ENCODE measurements at regions not wholly inside any gene's neighbourhood (a gene's known extent, or its start where the extent isn't known, plus 50 kb on each side); places are given as distances from the start of the nearest gene placed in this dataset.

- Histone ChIP-seq H3K4me1 (ENCODE audit: control insufficient read depth, extremely low read depth, insufficient read depth, low read length) (peaks cover 3% of the 10 kb centered on the region), H3K4me3 (replicated peaks in 1 of 4; ENCODE audit: control extremely low read depth in 1 of 4, insufficient read depth in 1 of 4, low read depth in 3 of 4, low read length in 4 of 4) (peak overlapping the region in 1 of 4 experiments; percentile 12), H3K36me3 (ENCODE audit: control insufficient read depth, insufficient read depth, low read length) (no peaks in the 10 kb centered on the region), H3K9ac (ENCODE audit: insufficient read depth, low read length) (no peak overlapping the region), H3K27me3 (ENCODE audit: control insufficient read depth, insufficient read depth, low read length) (no peaks in the 10 kb centered on the region), H3K79me2 (ENCODE audit: control insufficient read depth, insufficient read depth, low read length) (no peaks in the 10 kb centered on the region), H4K20me1 (ENCODE audit: control insufficient read depth, extremely low read depth, insufficient read depth, low read length) (no peaks in the 10 kb centered on the region), H3K27ac (ENCODE audit: insufficient read depth, low read length) (no peak overlapping the region), H2AFZ (ENCODE audit: low read length) (no peak overlapping the region), H3K9me3 (ENCODE audit: control insufficient read depth, insufficient read depth, low read depth, low read length) (no peaks in the 10 kb centered on the region), H3K4me2 (ENCODE audit: extremely low read depth, insufficient read depth, low read length) (no peak overlapping the region)
- DNase-seq (ENCODE audit: low read depth in 2 of 2) = peak; percentile 83 to 93
- TF ChIP-seq EZH2 (IDR thresholded peaks at IDR 0.05; ENCODE audit: low read length, missing control alignments) = no peak
- TF ChIP-seq, protein P1, sequence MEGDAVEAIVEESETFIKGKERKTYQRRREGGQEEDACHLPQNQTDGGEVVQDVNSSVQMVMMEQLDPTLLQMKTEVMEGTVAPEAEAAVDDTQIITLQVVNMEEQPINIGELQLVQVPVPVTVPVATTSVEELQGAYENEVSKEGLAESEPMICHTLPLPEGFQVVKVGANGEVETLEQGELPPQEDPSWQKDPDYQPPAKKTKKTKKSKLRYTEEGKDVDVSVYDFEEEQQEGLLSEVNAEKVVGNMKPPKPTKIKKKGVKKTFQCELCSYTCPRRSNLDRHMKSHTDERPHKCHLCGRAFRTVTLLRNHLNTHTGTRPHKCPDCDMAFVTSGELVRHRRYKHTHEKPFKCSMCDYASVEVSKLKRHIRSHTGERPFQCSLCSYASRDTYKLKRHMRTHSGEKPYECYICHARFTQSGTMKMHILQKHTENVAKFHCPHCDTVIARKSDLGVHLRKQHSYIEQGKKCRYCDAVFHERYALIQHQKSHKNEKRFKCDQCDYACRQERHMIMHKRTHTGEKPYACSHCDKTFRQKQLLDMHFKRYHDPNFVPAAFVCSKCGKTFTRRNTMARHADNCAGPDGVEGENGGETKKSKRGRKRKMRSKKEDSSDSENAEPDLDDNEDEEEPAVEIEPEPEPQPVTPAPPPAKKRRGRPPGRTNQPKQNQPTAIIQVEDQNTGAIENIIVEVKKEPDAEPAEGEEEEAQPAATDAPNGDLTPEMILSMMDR (conservative IDR thresholded peaks at IDR 0.05 in 1 of 2, IDR thresholded peaks at IDR 0.05 in 1 of 2; ENCODE audit: low read depth in 1 of 2, low read length in 2 of 2) = no peak
Observed at GRCh38 chr9:2570615-2571479, 50.7 kb upstream of the VLDLR start.

All from fibroblast of lung (primary cell).